HAP-1 (cell line): ENCODE measurements at regions not wholly inside any gene's neighbourhood (a gene's known extent, or its start where the extent isn't known, plus 50 kb on each side); places are given as distances from the start of the nearest gene placed in this dataset.
A peak's percentile ranks its signal among the peaks of the same experiment; 100 is the strongest.

Experiments
- DNase-seq, 2 experiments: peaks; one replicate each; pipeline ENCODE4 v3.0.0-alpha.2; 2016 to 2020; ENCODE audit warnings: low spot score in 2 of 2
- H3K27me3 ChIP-seq: fragments of 250-450 bp; sonication (Bioruptor Pico); 2 replicates; pipeline ENCODE4 v1.5.1; 2020; ENCODE audit warnings: low read depth, mild to moderate bottlenecking, moderate library complexity
- H3K36me3 ChIP-seq: fragments of 250-450 bp; sonication (Bioruptor Pico); replicated peaks from 2 replicates; pipeline ENCODE4 v1.5.1; 2020; ENCODE audit warnings: mild to moderate bottlenecking
- H3K4me1 ChIP-seq: fragments of 250-450 bp; sonication (Bioruptor Pico); 2 replicates; pipeline ENCODE4 v1.5.1; 2020; ENCODE audit warnings: mild to moderate bottlenecking
- H3K4me3 ChIP-seq: fragments of 250-450 bp; sonication (Bioruptor Pico); 2 replicates; pipeline ENCODE4 v1.5.1; 2020; ENCODE audit warnings: mild to moderate bottlenecking, moderate library complexity
- H3K9me3 ChIP-seq: fragments of 250-450 bp; sonication (Bioruptor Pico); 2 replicates; pipeline ENCODE4 v1.5.1; 2020; ENCODE audit warnings: mild to moderate bottlenecking, moderate library complexity
- in situ Hi-C: fragments of 300-500 bp; cut with MboI; formaldehyde crosslinking; loops from 3 replicates; pipeline ENCODE4 v1.14.3; 2020; ENCODE audit warnings: low sequenced_read_pairs, inconsistent platforms, mixed read lengths

DNA sequence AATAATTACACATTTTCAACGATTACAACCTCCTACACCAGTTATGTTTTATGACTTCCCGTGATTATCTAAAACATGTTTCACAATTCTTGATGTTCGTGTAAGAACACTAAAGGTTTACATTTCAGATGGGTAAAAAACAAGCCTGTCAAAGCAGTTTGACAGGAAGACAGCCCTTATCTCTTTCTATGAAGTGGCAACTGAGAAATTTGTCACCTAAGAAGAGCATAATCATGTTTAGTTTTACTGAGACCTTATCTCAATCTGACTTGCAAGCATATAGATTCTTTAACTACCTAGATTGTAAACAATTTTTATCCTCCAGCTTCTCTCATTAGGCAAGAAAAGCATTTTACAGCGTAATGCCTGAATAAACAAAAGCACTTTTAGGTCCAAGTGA lies 218.4 kb upstream of the ZBED5 start:
- DNase-seq, result no peak
- no peak overlapping the region for H3K4me3 ChIP-seq
- in situ Hi-C loops, result no loop called here
- H3K9me3 ChIP-seq, result no peaks in the 10 kb centered on the region
- H3K36me3 ChIP-seq, result no peaks in the 10 kb centered on the region
- peaks cover 3% of the 10 kb centered on the region; the same call in 1 of the 2 replicates for H3K27me3 ChIP-seq
- peaks cover 4% of the 10 kb centered on the region; the same call in 1 of the 2 replicates for H3K4me1 ChIP-seq

DNA sequence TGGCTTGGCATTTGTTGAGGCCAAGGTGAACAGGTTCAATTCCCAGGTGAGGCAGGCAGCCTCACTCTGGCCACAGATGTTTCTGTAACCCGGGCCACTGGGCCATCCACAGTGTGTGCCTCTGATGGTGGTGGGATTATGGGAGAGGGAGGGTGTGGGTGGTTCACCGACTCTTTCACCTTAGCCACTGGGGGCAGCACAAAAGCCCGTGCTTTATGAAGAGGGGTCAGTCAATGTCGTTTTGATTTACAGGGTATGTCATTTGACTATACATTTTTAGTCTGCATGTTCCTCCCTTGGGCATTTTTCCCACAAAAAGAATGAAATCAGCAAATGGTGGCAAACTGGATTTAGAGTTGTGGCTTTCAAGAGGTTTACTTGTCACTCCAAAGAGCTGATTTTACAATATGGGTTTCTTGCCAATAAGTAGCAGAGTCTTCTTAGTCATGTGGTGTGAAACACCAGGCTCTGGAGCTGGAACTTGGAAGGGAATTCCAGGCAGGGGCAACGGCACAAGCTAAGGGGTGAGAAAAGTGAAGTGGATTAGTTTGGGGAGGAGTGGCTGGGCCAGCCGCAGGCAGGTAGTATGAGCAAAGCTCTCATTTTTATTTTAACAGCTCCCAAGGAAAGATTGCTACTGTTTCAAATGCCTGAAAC lies 217.8 kb upstream of the ZBED5 start:
- DNase-seq, result peak in 1 of 2 experiments; percentile 14
- no peaks in the 10 kb centered on the region for H3K4me1 ChIP-seq
- in situ Hi-C loops, result no loop called here
- no peaks in the 10 kb centered on the region for H3K36me3 ChIP-seq
- H3K4me3 ChIP-seq, result no peak overlapping the region
- no peaks in the 10 kb centered on the region for H3K9me3 ChIP-seq
- peaks cover 3% of the 10 kb centered on the region; the same call in 1 of the 2 replicates for H3K27me3 ChIP-seq

DNA sequence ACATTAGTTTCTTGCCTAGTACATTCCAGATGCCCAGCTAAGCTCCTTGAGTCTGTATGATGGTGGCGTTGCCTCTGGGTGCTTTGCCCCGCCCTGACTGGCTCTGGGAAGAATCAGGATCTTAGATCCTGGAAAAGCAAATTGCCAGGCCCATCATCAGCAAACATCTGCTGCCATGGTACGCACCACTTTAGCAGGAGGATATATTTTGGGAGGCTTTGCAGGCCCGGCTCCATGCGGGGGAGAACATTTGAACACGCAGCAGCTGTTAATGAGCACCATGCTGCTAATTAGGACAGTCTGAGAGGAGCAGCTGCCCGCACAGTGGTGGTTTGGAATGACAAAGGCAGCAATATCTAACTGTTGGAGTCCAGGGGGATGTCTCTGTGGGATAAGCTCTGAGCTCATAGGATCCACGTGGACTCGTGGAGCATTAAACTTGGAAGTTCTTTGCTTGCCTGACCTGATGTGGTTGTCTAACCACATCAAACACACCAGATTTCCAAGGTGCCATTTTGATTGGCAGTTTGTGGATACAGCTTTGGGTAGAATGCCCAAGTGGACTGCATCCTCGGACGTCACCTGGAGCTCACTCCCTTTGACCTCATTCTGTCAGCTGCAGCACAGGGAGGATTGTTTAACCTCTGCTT lies 217.0 kb upstream of the ZBED5 start:
- H3K9me3 ChIP-seq, result no peaks in the 10 kb centered on the region
- H3K36me3 ChIP-seq, result no peaks in the 10 kb centered on the region
- in situ Hi-C loops, result no loop called here
- H3K4me1 ChIP-seq, result no peaks in the 10 kb centered on the region
- H3K27me3 ChIP-seq, result peaks cover 3% of the 10 kb centered on the region; the same call in 1 of the 2 replicates
- DNase-seq, result no peak
- no peak overlapping the region for H3K4me3 ChIP-seq

DNA sequence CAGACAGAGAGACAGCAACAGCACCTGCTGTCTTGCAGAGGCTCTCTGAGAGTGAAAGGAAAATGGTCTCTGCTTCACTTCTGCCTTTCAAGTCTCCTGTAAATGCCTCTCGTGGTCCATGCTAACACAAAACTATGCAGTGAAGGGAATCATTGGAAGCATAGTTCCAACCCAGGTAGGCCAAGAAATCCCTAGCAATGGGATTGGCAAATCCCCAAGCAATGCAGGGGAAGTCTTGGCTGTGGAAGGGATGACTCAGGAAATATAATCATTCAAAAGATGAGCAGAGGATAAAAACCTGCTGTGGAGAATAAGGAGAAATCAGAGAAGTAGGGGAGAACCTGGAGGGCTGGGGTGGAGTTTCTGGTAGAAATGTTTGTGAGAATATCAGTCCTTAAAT lies 216.1 kb upstream of the ZBED5 start:
- no peaks in the 10 kb centered on the region for H3K4me1 ChIP-seq
- H3K27me3 ChIP-seq, result peaks cover 3% of the 10 kb centered on the region; the same call in 1 of the 2 replicates
- in situ Hi-C loops, result no loop called here
- no peaks in the 10 kb centered on the region for H3K9me3 ChIP-seq
- H3K4me3 ChIP-seq, result no peak overlapping the region
- DNase-seq, result no peak
- H3K36me3 ChIP-seq, result no peaks in the 10 kb centered on the region

DNA sequence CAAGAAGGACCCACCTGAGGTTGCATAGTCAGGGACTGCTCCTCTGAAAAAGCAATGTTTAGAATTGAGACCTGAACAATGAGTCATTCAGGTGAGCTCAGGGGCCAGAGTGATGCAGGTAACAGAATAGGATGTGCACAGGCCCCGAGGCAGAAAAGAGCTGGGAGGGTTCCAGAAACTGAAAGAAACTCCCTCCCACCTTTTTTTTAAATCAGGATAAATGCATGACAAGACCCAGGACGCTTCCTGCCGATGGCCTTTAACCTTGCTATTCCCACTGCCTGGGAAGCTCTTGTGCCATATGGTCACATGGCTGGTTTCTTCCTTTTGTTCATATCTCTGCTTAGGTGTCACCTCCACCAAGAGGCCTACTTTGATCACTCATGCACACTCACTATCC lies 214.2 kb upstream of the ZBED5 start:
- Histone ChIP-seq H3K27me3 (peaks cover 3% of the 10 kb centered on the region; the same call in 1 of the 2 replicates), H3K36me3 (no peaks in the 10 kb centered on the region), H3K9me3 (no peaks in the 10 kb centered on the region), H3K4me3 (no peak overlapping the region), H3K4me1 (no peaks in the 10 kb centered on the region)
- no peak for DNase-seq
- in situ Hi-C loops, result no loop called here

DNA sequence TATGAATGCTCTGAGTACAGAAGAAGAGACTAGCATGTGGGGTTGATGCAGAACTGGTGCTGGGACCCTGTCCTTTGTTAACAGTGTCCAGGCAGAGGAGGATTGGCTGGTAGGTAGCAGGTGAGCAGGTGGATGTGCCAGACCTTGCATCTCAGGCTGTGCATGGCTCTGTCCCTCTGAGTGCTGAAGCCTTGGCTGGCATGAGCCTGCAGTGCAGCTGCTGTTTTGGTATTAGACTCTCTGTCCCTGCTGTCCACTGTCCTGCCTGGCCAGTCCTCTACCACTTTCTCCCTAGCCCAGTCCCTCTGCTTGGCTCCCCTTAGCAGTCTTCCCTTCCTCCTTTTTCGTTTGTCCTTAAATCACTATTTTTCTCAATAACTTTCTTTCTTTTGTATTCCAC lies 213.6 kb upstream of the ZBED5 start:
- Histone ChIP-seq H3K4me1 (no peaks in the 10 kb centered on the region), H3K36me3 (no peaks in the 10 kb centered on the region), H3K4me3 (no peak overlapping the region), H3K27me3 (peaks cover 3% of the 10 kb centered on the region; the same call in 1 of the 2 replicates), H3K9me3 (no peaks in the 10 kb centered on the region)
- in situ Hi-C loops, result no loop called here
- DNase-seq, result no peak

DNA sequence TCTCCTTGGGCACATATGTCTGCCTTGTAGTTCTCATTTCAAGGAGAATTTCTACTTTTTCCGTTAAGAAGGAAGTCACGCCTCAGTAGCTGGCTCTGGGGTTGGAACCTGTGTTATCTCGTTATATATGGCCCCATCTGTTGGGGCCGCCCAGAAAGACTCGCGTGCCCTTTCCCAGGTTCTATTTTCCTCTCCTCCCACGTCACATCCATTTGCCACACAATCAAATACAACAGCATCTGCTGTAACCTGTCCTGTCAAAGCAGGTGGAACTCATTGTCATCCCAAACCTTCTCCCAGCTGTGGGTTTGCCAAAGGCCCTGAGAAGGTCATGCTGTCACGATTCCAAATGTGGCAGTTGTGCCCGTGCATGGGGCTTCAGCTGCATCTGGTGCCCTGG lies 213.1 kb upstream of the ZBED5 start:
- H3K9me3 ChIP-seq, result no peaks in the 10 kb centered on the region
- no peaks in the 10 kb centered on the region for H3K4me1 ChIP-seq
- no peaks in the 10 kb centered on the region for H3K36me3 ChIP-seq
- no peaks in the 10 kb centered on the region for H3K27me3 ChIP-seq
- H3K4me3 ChIP-seq, result no peak overlapping the region
- DNase-seq, result no peak
- in situ Hi-C loops, result no loop called here

DNA sequence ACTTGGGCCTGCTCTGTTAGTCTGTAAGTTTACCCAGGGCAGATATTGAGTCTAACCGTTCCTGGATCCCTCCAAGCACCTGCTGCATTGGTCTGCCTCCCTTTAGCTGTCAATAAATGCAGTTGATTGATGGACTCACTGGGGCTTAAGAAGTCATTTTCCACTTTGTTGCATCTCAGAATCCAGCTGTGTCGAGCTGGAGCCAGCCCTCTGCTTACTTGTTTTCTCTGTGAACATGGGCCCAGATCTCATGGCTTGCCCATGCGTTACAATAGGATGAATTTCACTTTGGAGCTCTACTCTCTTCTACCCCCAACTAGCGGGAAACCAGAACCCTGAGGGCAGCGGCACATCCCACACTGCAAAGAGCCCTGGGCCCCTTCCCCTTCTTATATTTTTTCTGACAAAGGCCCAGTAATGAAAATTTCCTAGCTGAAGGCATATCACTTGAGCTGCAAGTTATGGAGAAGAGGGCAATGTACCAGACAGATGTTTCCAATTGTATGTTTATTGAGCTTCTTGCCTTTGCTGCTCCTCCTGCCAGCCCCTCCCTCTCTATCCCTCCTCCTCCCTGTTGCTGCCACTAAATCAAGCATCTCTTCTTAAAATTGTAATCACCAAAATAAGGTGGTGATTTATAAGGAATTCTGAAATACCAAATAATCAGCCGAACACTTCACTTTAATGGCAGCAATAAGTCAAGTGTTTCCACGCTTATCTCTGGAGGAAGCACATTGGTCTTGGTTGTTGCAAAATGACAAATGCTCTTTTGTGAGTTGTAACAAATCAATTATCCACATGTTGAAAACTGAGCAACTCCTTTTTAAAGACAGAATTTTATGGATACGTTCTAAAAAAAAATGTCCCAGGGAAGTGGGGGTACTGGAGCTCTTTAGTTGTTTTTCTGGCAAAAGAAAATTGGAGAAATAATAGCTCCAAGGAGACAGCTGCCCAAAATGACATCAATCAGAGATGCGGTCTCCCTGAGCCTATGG lies 212.3 kb upstream of the ZBED5 start:
- no peak for DNase-seq
- Histone ChIP-seq H3K9me3 (no peaks in the 10 kb centered on the region), H3K36me3 (no peaks in the 10 kb centered on the region), H3K4me1 (no peaks in the 10 kb centered on the region), H3K4me3 (no peak overlapping the region), H3K27me3 (no peaks in the 10 kb centered on the region)
- in situ Hi-C loops, result no loop called here

DNA sequence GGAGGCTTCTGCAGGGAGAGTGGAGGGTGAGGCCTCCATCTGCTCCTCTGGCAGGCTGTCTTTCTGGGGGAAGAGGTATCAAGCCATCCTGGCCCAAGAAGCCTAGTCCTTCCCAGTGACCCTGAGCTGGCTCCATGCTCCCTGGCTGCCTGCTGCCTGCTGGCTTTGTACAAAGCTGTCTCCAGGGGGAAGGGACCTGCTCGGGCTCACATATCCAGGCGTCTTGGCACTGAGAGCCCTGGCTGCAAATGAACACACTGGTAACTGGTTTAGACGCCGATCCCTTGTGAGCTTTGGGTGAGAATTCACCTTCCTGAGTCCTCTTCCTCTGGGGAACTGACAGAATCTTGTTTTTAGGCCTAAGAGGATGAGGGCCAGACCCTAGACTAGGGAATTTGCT lies 210.3 kb upstream of the ZBED5 start:
- no peak for DNase-seq
- in situ Hi-C loops, result no loop called here
- H3K4me3 ChIP-seq, result no peak overlapping the region
- H3K36me3 ChIP-seq, result no peaks in the 10 kb centered on the region
- H3K27me3 ChIP-seq, result no peaks in the 10 kb centered on the region
- no peaks in the 10 kb centered on the region for H3K4me1 ChIP-seq
- no peaks in the 10 kb centered on the region; the same call in 1 of the 2 replicates for H3K9me3 ChIP-seq

DNA sequence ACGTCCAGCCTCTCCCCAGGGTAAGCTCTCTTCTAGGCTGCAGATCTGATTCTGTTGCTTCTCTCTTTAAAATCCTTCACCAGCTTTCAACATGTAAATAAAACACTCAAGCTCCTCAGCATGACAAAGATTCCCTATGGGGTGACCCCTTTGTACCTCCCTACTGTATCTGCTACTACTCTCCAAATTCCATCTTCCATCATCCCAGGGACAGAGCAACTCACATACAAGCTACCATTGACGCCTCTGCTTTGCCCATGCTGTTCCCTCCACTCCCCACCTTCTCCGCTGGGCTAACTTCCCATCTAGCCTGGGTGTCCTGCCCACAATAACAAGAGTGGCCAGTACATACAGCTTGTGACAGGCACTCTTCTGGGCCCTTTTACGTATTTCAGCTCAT lies 207.5 kb upstream of the ZBED5 start:
- in situ Hi-C loops, result no loop called here
- Histone ChIP-seq H3K9me3 (no peaks in the 10 kb centered on the region; the same call in 1 of the 2 replicates), H3K27me3 (no peaks in the 10 kb centered on the region), H3K36me3 (no peaks in the 10 kb centered on the region), H3K4me3 (no peak overlapping the region), H3K4me1 (no peaks in the 10 kb centered on the region)
- no peak for DNase-seq

DNA sequence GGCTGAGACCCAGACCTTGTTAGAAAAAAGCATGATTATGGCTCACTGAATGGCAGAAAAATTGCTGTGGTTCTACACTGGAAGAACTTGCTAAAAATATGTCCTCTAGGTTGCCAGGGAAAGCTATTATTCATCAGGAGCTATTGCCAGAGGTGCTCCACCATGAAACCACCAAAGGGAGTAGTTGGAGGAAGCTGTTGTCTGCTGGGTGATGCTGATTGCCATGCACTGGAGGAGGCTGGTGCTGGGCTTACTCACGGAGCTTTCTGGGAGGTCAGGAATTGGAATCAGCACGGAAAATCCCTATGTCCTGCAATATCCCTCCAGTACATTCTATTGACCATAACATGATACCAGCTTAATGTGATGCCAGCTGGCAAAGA lies 199.6 kb upstream of the ZBED5 start:
- no peak for DNase-seq
- Histone ChIP-seq H3K4me3 (no peak overlapping the region), H3K36me3 (no peaks in the 10 kb centered on the region), H3K9me3 (no peaks in the 10 kb centered on the region), H3K4me1 (no peaks in the 10 kb centered on the region), H3K27me3 (no peaks in the 10 kb centered on the region)
- in situ Hi-C loops, result no loop called here

DNA sequence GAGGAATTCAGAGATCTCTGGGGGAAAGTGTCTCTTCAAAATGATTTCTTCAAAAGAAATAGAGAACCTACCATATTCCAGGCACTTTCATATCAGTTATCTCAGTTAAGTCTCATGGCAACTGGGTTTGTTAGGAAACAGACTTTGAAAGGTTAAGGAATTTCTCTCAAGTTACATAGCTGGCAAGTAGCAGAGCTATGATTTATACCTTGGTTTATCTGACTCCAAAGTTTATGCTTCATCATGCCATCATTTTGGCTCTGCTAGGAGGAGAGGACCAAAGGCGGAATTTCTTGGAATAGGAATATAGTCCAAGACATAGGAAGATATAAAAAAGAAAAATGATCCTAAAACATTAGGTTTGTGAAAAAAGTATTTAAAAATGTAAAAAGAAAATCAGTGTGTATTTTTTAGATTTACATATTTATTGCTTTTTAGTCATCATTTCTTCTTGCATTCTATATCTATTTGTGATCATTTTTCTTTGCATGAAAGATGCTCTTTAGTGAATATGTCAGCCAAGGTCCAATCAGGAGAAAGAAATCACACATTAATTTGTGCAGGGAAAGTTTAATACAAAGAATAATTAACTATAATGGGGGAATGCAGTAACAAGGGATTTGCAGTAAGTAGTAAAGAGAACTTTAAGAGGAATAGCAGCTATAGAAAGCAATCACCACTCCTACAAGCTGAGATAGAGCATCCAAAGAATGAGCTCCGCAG lies 199.1 kb upstream of the ZBED5 start:
- Histone ChIP-seq H3K4me3 (no peak overlapping the region), H3K27me3 (no peaks in the 10 kb centered on the region), H3K4me1 (no peaks in the 10 kb centered on the region), H3K9me3 (no peaks in the 10 kb centered on the region), H3K36me3 (no peaks in the 10 kb centered on the region)
- in situ Hi-C loops, result no loop called here
- no peak for DNase-seq

DNA sequence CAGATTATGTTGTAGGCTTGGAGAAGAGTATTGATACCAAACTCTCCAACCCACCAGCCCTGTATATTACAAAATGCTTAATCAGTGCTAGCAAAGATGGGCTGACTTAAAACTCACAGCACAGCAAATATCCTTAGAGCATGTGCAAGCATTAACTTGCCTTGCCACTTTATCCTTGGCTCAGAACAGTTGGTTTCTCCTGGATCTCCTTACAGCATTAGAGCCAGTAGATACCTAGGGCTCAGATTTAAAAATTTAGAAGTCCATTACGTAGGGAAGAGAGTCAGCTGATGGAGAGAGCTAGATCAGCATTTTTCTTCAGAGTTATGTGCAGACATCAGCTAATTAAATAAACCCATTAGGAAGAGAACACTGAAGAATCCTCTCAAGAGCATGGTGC lies 198.5 kb upstream of the ZBED5 start:
- no peak for DNase-seq
- H3K4me3 ChIP-seq, result no peak overlapping the region
- H3K36me3 ChIP-seq, result no peaks in the 10 kb centered on the region
- H3K9me3 ChIP-seq, result no peaks in the 10 kb centered on the region
- in situ Hi-C loops, result no loop called here
- H3K27me3 ChIP-seq, result no peaks in the 10 kb centered on the region
- H3K4me1 ChIP-seq, result no peaks in the 10 kb centered on the region
